ENCODE measurements at regions not wholly inside any gene's neighbourhood (a gene's known extent, or its start where the extent isn't known, plus 50 kb on each side); places are given as distances from the start of the nearest gene placed in this dataset.

- DNase-seq (ENCODE audit: low read depth): no peak
These were observed 114.8 kb upstream of the FOXN3 start for GRCh38 chr14:89531661-89532335.

GRCh38 chr14:89524990-89525667 is 108.1 kb upstream of the FOXN3 start:
- DNase-seq (ENCODE audit: low read depth): no peak

DNA sequence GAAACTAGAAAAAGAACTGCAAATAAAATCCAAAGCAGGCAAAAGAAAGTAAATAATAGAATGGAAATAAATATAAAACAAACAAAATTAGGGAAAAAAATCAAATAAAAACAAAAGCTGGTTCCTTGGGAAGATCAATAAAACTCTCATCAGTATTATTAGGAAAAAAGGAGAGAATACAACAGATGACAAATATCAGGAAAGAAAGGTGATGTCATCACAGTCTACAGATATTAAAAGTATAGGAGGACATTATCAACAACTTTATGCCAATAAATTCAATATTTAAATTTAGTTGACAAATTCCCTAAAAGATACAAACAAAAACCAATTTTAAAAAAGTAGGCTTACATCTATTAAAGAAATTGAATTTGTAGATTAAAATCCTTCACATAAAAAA is 107.4 kb upstream of the FOXN3 start:
- DNase-seq (ENCODE audit: low read depth): no peak

- DNase-seq (ENCODE audit: low read depth): no peak
These were observed 105.0 kb upstream of the FOXN3 start for GRCh38 chr14:89521988-89522387.

GRCh38 chr14:89519040-89519439 is 102.0 kb upstream of the FOXN3 start:
- no peak for DNase-seq (ENCODE audit: low read depth)

GRCh38 chr14:89516173-89516572 is 99.1 kb upstream of the FOXN3 start:
- no peak for DNase-seq (ENCODE audit: low read depth)

DNA sequence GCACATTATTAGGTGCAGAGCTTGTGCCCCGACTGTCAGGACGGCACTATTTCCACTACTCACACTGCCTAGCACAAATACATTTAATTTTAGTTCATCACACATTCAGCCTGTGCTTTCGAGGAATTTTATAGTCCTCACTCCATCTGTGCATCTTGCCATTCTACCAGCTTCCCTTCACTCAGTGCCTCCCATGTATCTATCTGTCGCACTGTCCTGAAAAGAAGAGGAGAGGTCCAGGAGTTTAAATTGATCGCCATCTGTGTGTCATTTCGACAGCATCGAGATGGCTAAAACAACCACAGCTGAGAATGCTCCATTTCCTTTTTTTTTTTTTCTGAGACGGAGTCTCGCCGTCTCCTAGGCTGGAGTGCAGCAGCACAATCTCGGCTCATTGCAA is 97.6 kb upstream of the FOXN3 start:
- no peak for DNase-seq (ENCODE audit: low read depth)

GRCh38 chr14:89509891-89510290 is 92.9 kb upstream of the FOXN3 start:
- peak; percentile 16 for DNase-seq (ENCODE audit: low read depth)

DNA sequence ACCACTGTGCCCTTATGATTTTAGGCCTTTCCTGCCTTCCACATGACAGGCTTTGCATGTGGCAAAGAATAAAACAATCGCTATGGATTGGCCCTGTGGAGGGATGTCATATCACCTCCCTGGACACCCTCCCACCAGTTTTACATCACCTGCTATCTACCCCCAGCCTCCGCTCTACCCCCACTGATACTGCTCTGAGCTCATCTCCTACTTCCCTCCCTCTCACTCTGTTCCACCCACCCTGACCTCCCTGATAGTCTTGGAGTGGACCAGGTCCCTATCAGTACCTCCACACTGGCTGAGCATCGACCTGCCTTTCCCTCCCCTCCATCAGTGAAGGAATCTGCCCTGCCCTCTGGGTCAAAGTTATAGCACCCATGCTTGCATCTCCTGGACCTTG is 91.8 kb upstream of the FOXN3 start:
- DNase-seq (ENCODE audit: low read depth): no peak

- peak; percentile 65 for DNase-seq (ENCODE audit: low read depth)
These were observed 91.0 kb upstream of the FOXN3 start for GRCh38 chr14:89507926-89508460.

DNA sequence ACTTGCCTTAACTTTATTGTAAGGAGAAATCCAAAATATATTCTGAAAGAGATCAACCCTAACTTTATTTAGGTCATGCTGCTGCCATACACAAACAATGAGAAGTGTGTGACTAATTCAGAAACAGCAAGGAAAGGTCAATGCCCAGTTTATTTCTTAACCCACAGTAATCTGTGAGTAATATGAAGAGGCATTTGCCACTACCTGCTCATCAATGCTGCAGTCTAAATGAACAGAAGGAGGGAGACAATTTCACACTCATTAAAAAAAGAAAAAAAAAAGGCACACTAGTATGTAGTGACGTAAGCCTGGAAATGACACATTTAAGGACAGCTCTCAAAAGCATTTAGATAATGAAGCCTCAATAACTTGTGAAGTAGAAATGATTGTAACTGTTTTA is 90.5 kb upstream of the FOXN3 start:
- peak; percentile 98 for DNase-seq (ENCODE audit: low read depth)

GRCh38 chr14:89506891-89507452 is 89.9 kb upstream of the FOXN3 start:
- peak; percentile 53 for DNase-seq (ENCODE audit: low read depth)

DNA sequence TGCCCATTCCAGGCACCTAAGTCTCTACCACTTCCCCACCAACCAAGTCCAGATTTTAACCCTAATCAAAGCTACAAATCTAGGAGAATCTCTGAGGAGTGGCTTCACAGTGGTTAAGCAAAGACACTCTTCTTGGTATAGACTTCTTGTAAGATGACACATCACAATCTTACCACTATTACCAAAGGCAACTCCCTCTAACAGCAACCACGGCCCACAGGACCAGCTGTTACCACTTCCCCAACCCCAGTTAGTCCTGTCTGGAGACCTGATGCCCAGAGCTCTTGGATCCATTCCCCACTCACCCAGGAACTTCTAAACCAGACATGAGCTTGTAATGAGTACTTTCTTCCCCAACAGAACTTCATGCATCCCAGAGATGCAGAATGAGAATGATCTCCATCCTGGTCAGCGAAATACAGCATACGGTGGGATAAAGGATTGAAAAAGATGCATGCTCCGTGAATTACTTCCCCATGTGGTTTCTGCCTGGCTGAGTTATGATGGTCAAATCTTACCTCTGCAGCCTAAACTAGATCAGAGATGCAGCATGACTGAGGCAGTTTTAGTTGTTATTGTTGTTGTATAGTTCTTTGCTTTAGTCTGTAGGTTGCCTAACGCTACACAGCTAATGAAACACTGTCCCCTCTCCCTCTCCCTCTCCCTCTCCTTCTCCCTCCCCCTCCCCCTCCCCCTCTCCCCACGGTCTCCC is 87.7 kb upstream of the FOXN3 start:
- DNase-seq (ENCODE audit: low read depth): peak; percentile 77

GRCh38 chr14:89504091-89504490 is 87.1 kb upstream of the FOXN3 start:
- DNase-seq (ENCODE audit: low read depth): no peak

GRCh38 chr14:89503431-89503996 is 86.5 kb upstream of the FOXN3 start:
- DNase-seq (ENCODE audit: low read depth): no peak

- DNase-seq (ENCODE audit: low read depth): no peak
These were observed 85.9 kb upstream of the FOXN3 start for GRCh38 chr14:89502966-89503365.

- no peak for DNase-seq (ENCODE audit: low read depth)
These were observed 84.3 kb upstream of the FOXN3 start for GRCh38 chr14:89501381-89501780.

DNA sequence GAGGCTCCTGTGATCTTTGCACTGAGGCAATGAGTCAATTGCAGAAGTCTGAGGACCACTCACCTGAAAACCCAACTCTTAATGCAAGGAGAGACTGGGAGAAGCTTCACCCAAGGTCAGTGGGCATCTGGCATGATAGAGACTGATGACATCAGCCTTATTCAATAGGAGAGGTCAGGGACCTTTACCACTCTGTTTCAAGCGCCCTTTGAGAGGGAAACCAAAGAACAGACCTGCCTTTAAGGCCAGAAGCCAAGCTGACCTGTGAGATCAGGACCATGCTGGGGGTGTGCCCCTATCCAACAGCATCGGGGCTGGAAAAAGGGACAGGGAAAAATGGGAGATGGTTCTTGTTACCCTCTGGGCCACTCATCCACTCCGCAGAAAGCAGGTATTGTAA is 83.3 kb upstream of the FOXN3 start:
- no peak for DNase-seq (ENCODE audit: low read depth)

GRCh38 chr14:89498878-89499277 is 81.8 kb upstream of the FOXN3 start:
- DNase-seq (ENCODE audit: low read depth): no peak

GRCh38 chr14:89495718-89496117 is 78.7 kb upstream of the FOXN3 start:
- no peak for DNase-seq (ENCODE audit: low read depth)

DNA sequence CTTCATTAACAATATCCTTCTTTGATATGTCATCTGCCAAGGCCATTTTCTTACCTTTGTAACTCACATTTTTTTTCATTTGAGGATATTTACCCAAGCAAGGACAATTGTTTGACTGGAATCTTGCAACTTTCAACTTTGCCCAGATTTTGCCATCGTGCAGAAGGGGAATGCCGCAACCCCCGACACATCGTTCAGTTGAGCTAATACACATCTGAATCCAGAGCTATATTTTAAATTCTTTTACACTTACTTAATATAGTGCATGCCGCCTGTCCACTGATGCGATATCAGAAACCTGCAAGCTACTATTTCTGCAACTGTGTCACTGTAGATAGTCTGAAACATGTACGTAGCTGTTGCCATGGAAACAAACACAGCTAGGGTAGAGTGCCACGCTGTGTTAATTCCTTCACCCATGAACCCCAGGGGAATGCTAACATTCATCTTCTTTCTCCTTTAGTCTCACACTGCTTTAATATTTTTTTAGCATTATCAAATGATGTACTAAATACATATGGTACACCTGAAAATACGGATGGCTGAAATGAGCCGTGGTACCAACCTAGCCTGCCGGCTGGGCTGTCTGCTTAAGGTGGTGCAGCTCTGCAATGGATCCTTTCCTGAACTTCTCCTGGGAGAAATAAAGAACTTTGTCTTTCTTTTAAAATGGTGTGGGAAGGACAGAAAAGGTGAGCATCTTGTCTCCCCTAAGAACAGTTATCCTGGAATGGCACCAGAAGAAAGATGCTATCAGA is 77.0 kb upstream of the FOXN3 start:
- DNase-seq (ENCODE audit: low read depth): peak; percentile 95
